ENCODE measurements at regions not wholly inside any gene's neighbourhood (a gene's known extent, or its start where the extent isn't known, plus 50 kb on each side); places are given as distances from the start of the nearest gene placed in this dataset.

GRCh38 chr2:225112362-225113126 is 70.3 kb upstream of the DOCK10 start (continued):
- no peak for TF ChIP-seq ZBTB40 (IDR thresholded peaks at IDR 0.05; ENCODE audit: borderline replicate concordance)
- TF ChIP-seq TARDBP (IDR thresholded peaks at IDR 0.05; ENCODE audit: borderline replicate concordance) = no peak
- no peak for TF ChIP-seq RAD51 (IDR thresholded peaks at IDR 0.05)
- TF ChIP-seq CREM (IDR thresholded peaks at IDR 0.05; ENCODE audit: low read depth) = no peak
- peak; percentile 9; the same call in 1 of the 2 replicates for TF ChIP-seq IRF4 (IDR thresholded peaks at IDR 0.05; ENCODE audit: low read depth, low read length)
- peak; percentile 76 for TF ChIP-seq IKZF1 (conservative IDR thresholded peaks at IDR 0.05)
- TF ChIP-seq IRF3 (IDR thresholded peaks at IDR 0.05) = no peak
- TF ChIP-seq ZNF24 (IDR thresholded peaks at IDR 0.05) = no peak
- TF ChIP-seq SMC3 (IDR thresholded peaks at IDR 0.05; ENCODE audit: borderline replicate concordance, low read length) = no peak
- no peak for TF ChIP-seq MTA3 (IDR thresholded peaks at IDR 0.05; ENCODE audit: borderline replicate concordance, low read length)
- no peak for TF ChIP-seq SMAD1 (IDR thresholded peaks at IDR 0.05; ENCODE audit: low read depth, partially characterized antibody)
